PC-9 (cell line): ENCODE measurements at regions not wholly inside any gene's neighbourhood (a gene's known extent, or its start where the extent isn't known, plus 50 kb on each side); places are given as distances from the start of the nearest gene placed in this dataset.

Experiments used
- BruUV-seq: library from RNA; stranded (reverse); fragments of 400-500 nt; replicated peaks from 2 replicates; lab custom pipeline; 2021; lab: Mats Ljungman, UMichigan
- CTCF ChIA-PET: fragments of 300-600 bp; sonication (Branson Sonifier 250); formaldehyde crosslinking; loops from one replicate; lab custom pipeline; 2022; ENCODE audit warnings: antibody characterized with exemption; lab: Charles Lee
- POLR2A ChIA-PET: fragments of 300-600 bp; sonication (Branson Sonifier 250); formaldehyde crosslinking; loops from one replicate; lab custom pipeline; 2022; ENCODE audit warnings: antibody characterized with exemption; ENCODE audit not compliant: unreplicated experiment; lab: Charles Lee
- DNase-seq, 2 experiments: peaks; one replicate each; pipeline versions ENCODE4 v3.0.0 to v3.0.0-alpha.2; 2015 to 2022; ENCODE audit warnings: mixed read lengths in 1 of 2
- H2AFZ ChIP-seq: fragments of 200-600 bp; sonication (generic); 2 replicates; pipeline ENCODE4 v1.8.1; 2017; ENCODE audit warnings: antibody characterized with exemption
- H3F3A ChIP-seq: fragments of 200-600 bp; sonication (generic); 2 replicates; pipeline ENCODE4 v1.8.1; 2017; ENCODE audit warnings: antibody characterized with exemption, mild to moderate bottlenecking, low read depth; ENCODE audit not compliant: insufficient read depth
- H3K27ac ChIP-seq: fragments of 200-600 bp; sonication (generic); 2 replicates; pipeline ENCODE4 v1.6.1; 2016; ENCODE audit warnings: mixed run types
- H3K27me3 ChIP-seq: fragments of 200-600 bp; sonication (generic); 2 replicates; pipeline ENCODE4 v1.6.1; 2016; ENCODE audit warnings: low read depth, mixed run types; ENCODE audit not compliant: insufficient read depth
- H3K36me3 ChIP-seq: fragments of 200-600 bp; sonication (generic); 2 replicates; pipeline ENCODE4 v1.6.1; 2016; ENCODE audit warnings: low read depth, mixed run types
- H3K4me1 ChIP-seq: fragments of 200-600 bp; sonication (generic); replicated peaks from 2 replicates; pipeline ENCODE4 v1.6.1; 2016; ENCODE audit warnings: mixed run types; ENCODE audit not compliant: insufficient read depth
- H3K4me2 ChIP-seq: fragments of 200-600 bp; sonication (generic); 2 replicates; pipeline ENCODE4 v1.6.1; 2017; ENCODE audit warnings: mixed run types
- H3K4me3 ChIP-seq: fragments of 200-600 bp; sonication (generic); 2 replicates; pipeline ENCODE4 v1.6.1; 2016; ENCODE audit warnings: mixed run types
- H3K79me2 ChIP-seq: fragments of 200-600 bp; sonication (generic); 2 replicates; pipeline ENCODE4 v1.6.1; 2017; ENCODE audit warnings: low read depth, mixed run types
- H3K9me2 ChIP-seq: fragments of 200-600 bp; sonication (generic); 2 replicates; pipeline ENCODE4 v1.8.1; 2017; ENCODE audit warnings: mild to moderate bottlenecking; ENCODE audit not compliant: insufficient read depth
- H3K9me3 ChIP-seq: fragments of 200-600 bp; sonication (generic); 2 replicates; pipeline ENCODE4 v1.8.1; 2016; ENCODE audit warnings: low read depth; ENCODE audit not compliant: insufficient read depth
- H4K20me1 ChIP-seq: fragments of 200-600 bp; sonication (generic); 2 replicates; pipeline ENCODE4 v1.8.1; 2017; ENCODE audit not compliant: insufficient read depth
- CTCF ChIP-seq: fragments of 200-600 bp; sonication (generic); conservative IDR thresholded peaks from 2 replicates; pipeline ENCODE4 v1.6.1; 2017; ENCODE audit warnings: mixed run types, antibody characterized with exemption, mild to moderate bottlenecking, moderate library complexity
- EZH2 ChIP-seq: fragments of 200-600 bp; sonication (generic); IDR thresholded peaks from 2 replicates; pipeline ENCODE4 v1.8.0; 2017; ENCODE audit warnings: antibody characterized with exemption, low read depth
- intact Hi-C: fragments of 100-400 bp; cut with micrococcal nuclease; formaldehyde crosslinking; loops from one replicate; pipeline ENCODE4 v1.10.0; 2022; ENCODE audit not compliant: unreplicated experiment

GRCh38 chr7:46032942-46033341 lies 111.9 kb upstream of the IGFBP3 start:
- Histone ChIP-seq H3K27me3 (no peaks in the 10 kb centered on the region), H3K79me2 (no peaks in the 10 kb centered on the region), H4K20me1 (no peaks in the 10 kb centered on the region), H3F3A (peaks cover 29% of the 10 kb centered on the region), H3K4me1 (peaks cover 58% of the 10 kb centered on the region), H2AFZ (no peak overlapping the region; the same call in 1 of the 2 replicates), H3K27ac (peak overlapping the region; percentile 92), H3K36me3 (no peaks in the 10 kb centered on the region), H3K4me2 (peak overlapping the region; percentile 50), H3K9me2 (no peaks in the 10 kb centered on the region), H3K4me3 (peak overlapping the region; percentile 16; the same call in 1 of the 2 replicates), H3K9me3 (peaks cover 3% of the 10 kb centered on the region; the same call in 1 of the 2 replicates)
- ChIA-PET CTCF (no interaction called here), POLR2A (no interaction called here)
- DNase-seq, result peak; percentile 54 to 99
- intact Hi-C loops, result loop anchor here (1.0 to 5.0 kb wide), 9 partner anchors 39 to 1055 kb away; no protein-coding TSS in a partner anchor
- BruUV-seq, result no TSS peak
- TF ChIP-seq CTCF, result no peak
- TF ChIP-seq EZH2, result no peak

- TF ChIP-seq EZH2 (no peak), CTCF (no peak)
- CTCF ChIA-PET, result no interaction called here
- peak overlapping the region; percentile 16; the same call in 1 of the 2 replicates for H3K4me3 ChIP-seq
- H3K27me3 ChIP-seq, result no peaks in the 10 kb centered on the region
- no peaks in the 10 kb centered on the region for H4K20me1 ChIP-seq
- POLR2A ChIA-PET, result no interaction called here
- peak; percentile 35 to 96 for DNase-seq
- H3K9me2 ChIP-seq, result no peaks in the 10 kb centered on the region
- H3K27ac ChIP-seq, result peak overlapping the region; percentile 92
- H2AFZ ChIP-seq, result peak overlapping the region; percentile 2; the same call in 1 of the 2 replicates
- no peaks in the 10 kb centered on the region for H3K79me2 ChIP-seq
- TSS peak; percentile 77 for BruUV-seq
- peaks cover 29% of the 10 kb centered on the region for H3F3A ChIP-seq
- H3K4me1 ChIP-seq, result peaks cover 58% of the 10 kb centered on the region
- H3K4me2 ChIP-seq, result peak overlapping the region; percentile 50
- intact Hi-C loops, result loop anchor here (1.0 to 5.0 kb wide), 5 partner anchors 40 to 1056 kb away; no protein-coding TSS in a partner anchor
- H3K36me3 ChIP-seq, result no peaks in the 10 kb centered on the region
- peaks cover 3% of the 10 kb centered on the region; the same call in 1 of the 2 replicates for H3K9me3 ChIP-seq
These were observed 111.3 kb upstream of the IGFBP3 start for GRCh38 chr7:46032353-46032752.

GRCh38 chr7:46029111-46029704 lies 108.1 kb upstream of the IGFBP3 start:
- no peaks in the 10 kb centered on the region for H3K36me3 ChIP-seq
- no peak overlapping the region for H3K4me2 ChIP-seq

More at GRCh38 chr7:46029111-46029704, 108.1 kb upstream of the IGFBP3 start:
- ChIA-PET POLR2A (no interaction called here), CTCF (no interaction called here)
- H3K27me3 ChIP-seq, result no peaks in the 10 kb centered on the region
- DNase-seq, result no peak
- H3K79me2 ChIP-seq, result no peaks in the 10 kb centered on the region
- TF ChIP-seq CTCF (no peak), EZH2 (no peak)
- no peak overlapping the region for H3K4me3 ChIP-seq
- intact Hi-C loops, result no loop called here
- BruUV-seq, result no TSS peak
- H3F3A ChIP-seq, result peaks cover 24% of the 10 kb centered on the region
- H4K20me1 ChIP-seq, result no peaks in the 10 kb centered on the region
- H3K9me3 ChIP-seq, result no peaks in the 10 kb centered on the region; the same call in 1 of the 2 replicates
- no peak overlapping the region for H3K27ac ChIP-seq
- H3K9me2 ChIP-seq, result peaks cover 5% of the 10 kb centered on the region; the same call in 1 of the 2 replicates
- H2AFZ ChIP-seq, result no peak overlapping the region
- H3K4me1 ChIP-seq, result peaks cover 45% of the 10 kb centered on the region
